GM12878 (cell line): ENCODE measurements at regions not wholly inside any gene's neighbourhood (a gene's known extent, or its start where the extent isn't known, plus 50 kb on each side); places are given as distances from the start of the nearest gene placed in this dataset.

Experiments used
- ATAC-seq: fragments of 200-7000 bp; cut with Tn5 transposase; 3 replicates; pipeline ENCODE4 v1.9.1; 2020; ENCODE audit warnings: mild to moderate bottlenecking, moderate library complexity
- BruUV-seq: library from RNA; stranded (reverse); fragments of 400-500 nt; replicated peaks from 2 replicates; lab custom pipeline; 2021; lab: Mats Ljungman, UMichigan
- CTCF ChIA-PET: fragments of 300-600 bp; sonication (Branson Sonifier 250); formaldehyde crosslinking; extraction: SDS; loops from one replicate; lab custom pipeline; 2021; ENCODE audit warnings: inconsistent platforms; lab: Yijun Ruan, JAX
- POLR2A ChIA-PET: fragments of 350-600 bp; formaldehyde crosslinking; extraction: SDS; loops from one replicate; lab custom pipeline; 2021; ENCODE audit warnings: inconsistent platforms; lab: Charles Lee
- RAD21 ChIA-PET: fragments of 300-600 bp; sonication (Branson Sonifier 250); formaldehyde crosslinking; loops from one replicate; lab custom pipeline; 2023; ENCODE audit warnings: antibody characterized with exemption; ENCODE audit not compliant: unreplicated experiment; lab: Charles Lee
- SMC1A ChIA-PET: fragments of 300-600 bp; sonication (Branson Sonifier 250); formaldehyde crosslinking; loops from one replicate; lab custom pipeline; 2023; ENCODE audit not compliant: unreplicated experiment, uncharacterized antibody; lab: Charles Lee
- DNase-seq: peaks from one replicate; pipeline ENCODE4 v3.0.0-alpha.2; 2011; ENCODE audit warnings: low read depth, low spot score
- FAIRE-seq: peaks from 3 replicates; lab custom pipeline; 2011; peaks lifted over from hg19 to GRCh38; lab: Jason Lieb, UNC
- H2AFZ ChIP-seq: 2 replicates; pipeline ENCODE4 v1.6.0; 2011; ENCODE audit warnings: low read depth, low read length, control low read depth; ENCODE audit not compliant: control insufficient read depth
- H3K27ac ChIP-seq: 2 replicates; pipeline ENCODE4 v1.5.1; 2011; ENCODE audit warnings: control low read depth; ENCODE audit not compliant: control insufficient read depth, insufficient read depth
- H3K27me3 ChIP-seq, 2 experiments: replicated peaks in 1 of 2; 2 replicates each; pipeline versions ENCODE4 v1.6.0 to v1.6.1; 2011; ENCODE audit warnings: low read length in 1 of 2; ENCODE audit not compliant: control insufficient read depth in 2 of 2, insufficient read depth in 2 of 2
- H3K36me3 ChIP-seq, 2 experiments: 2 replicates each; pipeline ENCODE4 v1.5.1; 2011; ENCODE audit warnings: low read length in 1 of 2; ENCODE audit not compliant: control insufficient read depth in 2 of 2, insufficient read depth in 2 of 2
- H3K4me1 ChIP-seq: 2 replicates; pipeline ENCODE4 v1.6.1; 2011; ENCODE audit warnings: mild to moderate bottlenecking, low read length, moderate library complexity, mixed read lengths; ENCODE audit not compliant: control insufficient read depth, insufficient read depth
- H3K4me2 ChIP-seq: 2 replicates; pipeline ENCODE4 v1.6.0; 2011; ENCODE audit warnings: control low read depth; ENCODE audit not compliant: control insufficient read depth, insufficient read depth
- H3K4me3 ChIP-seq: fragments of 200-600 bp; sonication (generic); 2 replicates; pipeline ENCODE4 v1.5.1; 2016
- H3K79me2 ChIP-seq: 2 replicates; pipeline ENCODE4 v1.6.0; 2011; ENCODE audit warnings: low read length; ENCODE audit not compliant: control insufficient read depth, insufficient read depth
- H3K9ac ChIP-seq: 2 replicates; pipeline ENCODE4 v1.8.0; 2011; ENCODE audit warnings: low read length, control low read depth, mixed read lengths; ENCODE audit not compliant: control insufficient read depth, insufficient read depth
- H3K9me3 ChIP-seq: replicated peaks from 3 replicates; pipeline ENCODE4 v1.5.1; 2011; ENCODE audit warnings: mild to moderate bottlenecking, low read length; ENCODE audit not compliant: control insufficient read depth, insufficient read depth
- H4K20me1 ChIP-seq: 2 replicates; pipeline ENCODE4 v1.6.0; 2011; ENCODE audit not compliant: control insufficient read depth, insufficient read depth
- BHLHE40 ChIP-seq, 2 experiments: fragments of 450-650 bp in 1 of 2; IDR thresholded peaks; 2 replicates each; pipeline ENCODE4 v1.6.1; 2011 to 2017; ENCODE audit warnings: low read depth in 2 of 2, borderline replicate concordance in 1 of 2, improper control_type of control experiment in 1 of 2, low read length in 1 of 2, mild to moderate bottlenecking in 1 of 2
- CHD2 ChIP-seq: IDR thresholded peaks from 2 replicates; pipeline ENCODE4 v1.6.1; 2011; ENCODE audit warnings: low read depth, low read length, improper control_type of control experiment, borderline replicate concordance
- CTCF ChIP-seq, 3 experiments: IDR thresholded peaks in 2 of 3; conservative IDR thresholded peaks in 1 of 3; 2 replicates each; pipeline ENCODE4 v1.5.1; 2011; ENCODE audit warnings: low read depth in 3 of 3, low read length in 3 of 3, mild to moderate bottlenecking in 3 of 3, control low read depth in 2 of 3, moderate library complexity in 2 of 3, inconsistent platforms in 1 of 3, mixed read lengths in 1 of 3; ENCODE audit not compliant: control insufficient read depth in 2 of 3, insufficient read depth in 1 of 3; ENCODE audit errors: extremely low read depth in 1 of 3
- FOXK2 ChIP-seq: fragments of 450-650 bp; IDR thresholded peaks from 2 replicates; pipeline ENCODE4 v1.6.1; 2017; ENCODE audit warnings: mild to moderate bottlenecking, moderate library complexity
- HDAC6 ChIP-seq: fragments of 200-600 bp; sonication (generic); IDR thresholded peaks from one replicate; pipeline ENCODE4 v1.8.0; 2017; ENCODE audit warnings: antibody characterized with exemption; ENCODE audit not compliant: unreplicated experiment
- LARP7 ChIP-seq: fragments of 450-650 bp; IDR thresholded peaks from 2 replicates; pipeline ENCODE4 v1.6.1; 2017; ENCODE audit warnings: mild to moderate bottlenecking
- MEF2A ChIP-seq: IDR thresholded peaks from 2 replicates; pipeline ENCODE4 v1.6.1; 2011; ENCODE audit warnings: low read depth, mild to moderate bottlenecking, low read length, moderate library complexity; ENCODE audit not compliant: insufficient read depth
- MXI1 ChIP-seq: fragments of 150-350 bp; IDR thresholded peaks from 2 replicates; pipeline ENCODE4 v1.6.1; 2011; ENCODE audit warnings: low read depth, mild to moderate bottlenecking, inconsistent platforms, low read length, improper control_type of control experiment
- PAX8 ChIP-seq: fragments of 450-650 bp; IDR thresholded peaks from 2 replicates; pipeline ENCODE4 v1.6.1; 2017; ENCODE audit warnings: mild to moderate bottlenecking, moderate library complexity
- TCF7 ChIP-seq: IDR thresholded peaks from 2 replicates; pipeline ENCODE4 v1.6.1; 2014; ENCODE audit warnings: antibody characterized with exemption, borderline replicate concordance
- ZNF274 ChIP-seq: IDR thresholded peaks from one replicate; pipeline ENCODE4 v1.8.0; 2011; ENCODE audit not compliant: insufficient read length, insufficient read depth
- ZNF622 ChIP-seq: fragments of 450-650 bp; IDR thresholded peaks from 2 replicates; pipeline ENCODE4 v1.6.1; 2017; ENCODE audit warnings: mild to moderate bottlenecking, inconsistent platforms
- WGBS: methylation state at CpG from one replicate; pipeline ENCODE4 v1.1.6; 2016; ENCODE audit warnings: low lambda C conversion rate; ENCODE audit not compliant: insufficient replicate concordance, insufficient coverage; ENCODE audit errors: missing lambda C conversion rate; 5-methylcytosine and 5-hydroxymethylcytosine counted together
- in situ Hi-C: fragments of 300-500 bp; cut with MboI; formaldehyde crosslinking; loops from 9 replicates; pipeline ENCODE4 v1.14.3; 2018; ENCODE audit warnings: mixed read lengths
- intact Hi-C: fragments of 100-400 bp; cut with micrococcal nuclease; formaldehyde crosslinking; loops from one replicate; pipeline ENCODE4 v1.14.2; 2022; ENCODE audit not compliant: unreplicated experiment
- TF ChIP-seq, protein P1 (sequence below): fragments of 450-650 bp; IDR thresholded peaks from 2 replicates; pipeline ENCODE4 v1.6.1; 2017; ENCODE audit warnings: mild to moderate bottlenecking, moderate library complexity
- TF ChIP-seq, protein P2 (sequence below): fragments of 450-650 bp; IDR thresholded peaks from 2 replicates; pipeline ENCODE4 v1.6.1; 2017; ENCODE audit warnings: antibody characterized with exemption, mild to moderate bottlenecking, moderate library complexity

DNA sequence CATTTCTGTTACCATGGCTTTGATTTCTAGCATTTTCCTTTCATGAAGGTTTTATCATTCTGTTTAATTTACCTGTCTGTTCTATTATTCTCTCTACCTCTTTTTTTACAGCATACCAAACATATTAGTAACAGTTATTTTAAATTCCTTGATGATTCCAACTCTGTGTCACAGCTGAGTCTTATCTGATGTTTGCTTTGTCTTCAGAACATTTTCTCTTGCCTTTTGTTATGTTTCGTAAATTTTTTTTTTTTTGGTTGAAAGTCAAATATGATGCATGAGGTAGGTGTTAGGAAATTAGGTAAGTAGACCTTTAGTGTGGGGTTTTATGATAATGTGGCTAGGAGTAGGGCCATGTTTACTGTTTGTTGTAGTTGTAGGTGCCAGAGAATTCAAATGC, 496.4 kb downstream of the FOXG1 start (continued):
- TF ChIP-seq MXI1, result no peak
- no peak for TF ChIP-seq CHD2
- no peak for TF ChIP-seq ZNF622
- TF ChIP-seq BHLHE40 (IDR thresholded peaks at IDR 0.05; ENCODE audit: borderline replicate concordance in 1 of 2, low read depth in 2 of 2, low read length in 1 of 2), result no peak
- TF ChIP-seq PAX8, result no peak
- TF ChIP-seq CTCF (IDR thresholded peaks at IDR 0.05 in 2 of 3, conservative IDR thresholded peaks at IDR 0.05 in 1 of 3; ENCODE audit: control insufficient read depth in 2 of 3, extremely low read depth in 1 of 3, insufficient read depth in 1 of 3, low read depth in 3 of 3, low read length in 3 of 3), result no peak

DNA sequence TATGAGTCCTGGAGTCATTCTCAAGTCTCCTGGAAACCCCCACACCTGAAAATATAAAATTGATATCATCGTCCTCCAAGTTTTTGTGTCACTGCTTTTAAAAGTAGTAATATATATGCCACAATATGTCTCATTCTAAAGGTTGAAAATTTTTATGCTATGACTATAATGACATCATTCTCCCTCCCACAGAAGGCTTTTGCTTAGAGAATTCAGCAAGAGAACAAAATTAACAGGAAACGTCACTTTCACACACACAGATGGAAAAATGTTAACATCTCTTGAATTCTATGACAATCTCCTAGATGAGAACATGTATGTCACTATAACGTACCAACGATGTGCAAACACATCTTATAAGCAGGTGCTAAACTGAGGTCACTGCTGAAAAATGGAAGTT, 498.3 kb downstream of the FOXG1 start:
- WGBS, result 7% methylated on average over 4 of the region's 4 CpGs
- FAIRE-seq (no peak), ATAC-seq (no peak), DNase-seq (no peak)
- Histone ChIP-seq H3K9me3 (no peaks in the 10 kb centered on the region), H3K27me3 (no peaks in the 10 kb centered on the region), H3K9ac (no peak overlapping the region), H3K36me3 (no peaks in the 10 kb centered on the region), H3K79me2 (no peaks in the 10 kb centered on the region), H3K4me1 (no peaks in the 10 kb centered on the region), H4K20me1 (no peaks in the 10 kb centered on the region), H2AFZ (no peak overlapping the region), H3K27ac (no peak overlapping the region), H3K4me3 (no peak overlapping the region), H3K4me2 (no peak overlapping the region)
- TF ChIP-seq HDAC6, result no peak
- TF ChIP-seq FOXK2, result no peak
- TF ChIP-seq MEF2A, result no peak
- TF ChIP-seq, protein P1, sequence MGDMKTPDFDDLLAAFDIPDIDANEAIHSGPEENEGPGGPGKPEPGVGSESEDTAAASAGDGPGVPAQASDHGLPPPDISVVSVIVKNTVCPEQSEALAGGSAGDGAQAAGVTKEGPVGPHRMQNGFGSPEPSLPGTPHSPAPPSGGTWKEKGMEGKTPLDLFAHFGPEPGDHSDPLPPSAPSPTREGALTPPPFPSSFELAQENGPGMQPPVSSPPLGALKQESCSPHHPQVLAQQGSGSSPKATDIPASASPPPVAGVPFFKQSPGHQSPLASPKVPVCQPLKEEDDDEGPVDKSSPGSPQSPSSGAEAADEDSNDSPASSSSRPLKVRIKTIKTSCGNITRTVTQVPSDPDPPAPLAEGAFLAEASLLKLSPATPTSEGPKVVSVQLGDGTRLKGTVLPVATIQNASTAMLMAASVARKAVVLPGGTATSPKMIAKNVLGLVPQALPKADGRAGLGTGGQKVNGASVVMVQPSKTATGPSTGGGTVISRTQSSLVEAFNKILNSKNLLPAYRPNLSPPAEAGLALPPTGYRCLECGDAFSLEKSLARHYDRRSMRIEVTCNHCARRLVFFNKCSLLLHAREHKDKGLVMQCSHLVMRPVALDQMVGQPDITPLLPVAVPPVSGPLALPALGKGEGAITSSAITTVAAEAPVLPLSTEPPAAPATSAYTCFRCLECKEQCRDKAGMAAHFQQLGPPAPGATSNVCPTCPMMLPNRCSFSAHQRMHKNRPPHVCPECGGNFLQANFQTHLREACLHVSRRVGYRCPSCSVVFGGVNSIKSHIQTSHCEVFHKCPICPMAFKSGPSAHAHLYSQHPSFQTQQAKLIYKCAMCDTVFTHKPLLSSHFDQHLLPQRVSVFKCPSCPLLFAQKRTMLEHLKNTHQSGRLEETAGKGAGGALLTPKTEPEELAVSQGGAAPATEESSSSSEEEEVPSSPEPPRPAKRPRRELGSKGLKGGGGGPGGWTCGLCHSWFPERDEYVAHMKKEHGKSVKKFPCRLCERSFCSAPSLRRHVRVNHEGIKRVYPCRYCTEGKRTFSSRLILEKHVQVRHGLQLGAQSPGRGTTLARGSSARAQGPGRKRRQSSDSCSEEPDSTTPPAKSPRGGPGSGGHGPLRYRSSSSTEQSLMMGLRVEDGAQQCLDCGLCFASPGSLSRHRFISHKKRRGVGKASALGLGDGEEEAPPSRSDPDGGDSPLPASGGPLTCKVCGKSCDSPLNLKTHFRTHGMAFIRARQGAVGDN, result no peak
- TF ChIP-seq ZNF274, result no peak
- no peak for TF ChIP-seq LARP7
- TF ChIP-seq, protein P2, sequence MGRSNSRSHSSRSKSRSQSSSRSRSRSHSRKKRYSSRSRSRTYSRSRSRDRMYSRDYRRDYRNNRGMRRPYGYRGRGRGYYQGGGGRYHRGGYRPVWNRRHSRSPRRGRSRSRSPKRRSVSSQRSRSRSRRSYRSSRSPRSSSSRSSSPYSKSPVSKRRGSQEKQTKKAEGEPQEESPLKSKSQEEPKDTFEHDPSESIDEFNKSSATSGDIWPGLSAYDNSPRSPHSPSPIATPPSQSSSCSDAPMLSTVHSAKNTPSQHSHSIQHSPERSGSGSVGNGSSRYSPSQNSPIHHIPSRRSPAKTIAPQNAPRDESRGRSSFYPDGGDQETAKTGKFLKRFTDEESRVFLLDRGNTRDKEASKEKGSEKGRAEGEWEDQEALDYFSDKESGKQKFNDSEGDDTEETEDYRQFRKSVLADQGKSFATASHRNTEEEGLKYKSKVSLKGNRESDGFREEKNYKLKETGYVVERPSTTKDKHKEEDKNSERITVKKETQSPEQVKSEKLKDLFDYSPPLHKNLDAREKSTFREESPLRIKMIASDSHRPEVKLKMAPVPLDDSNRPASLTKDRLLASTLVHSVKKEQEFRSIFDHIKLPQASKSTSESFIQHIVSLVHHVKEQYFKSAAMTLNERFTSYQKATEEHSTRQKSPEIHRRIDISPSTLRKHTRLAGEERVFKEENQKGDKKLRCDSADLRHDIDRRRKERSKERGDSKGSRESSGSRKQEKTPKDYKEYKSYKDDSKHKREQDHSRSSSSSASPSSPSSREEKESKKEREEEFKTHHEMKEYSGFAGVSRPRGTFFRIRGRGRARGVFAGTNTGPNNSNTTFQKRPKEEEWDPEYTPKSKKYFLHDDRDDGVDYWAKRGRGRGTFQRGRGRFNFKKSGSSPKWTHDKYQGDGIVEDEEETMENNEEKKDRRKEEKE, result no peak
- no peak for TF ChIP-seq TCF7
- RAD21 ChIA-PET, result no interaction called here
- CTCF ChIA-PET, result no interaction called here
- BruUV-seq, result no TSS peak
- SMC1A ChIA-PET, result no interaction called here
- POLR2A ChIA-PET, result no interaction called here
- intact Hi-C loops (no loop called here), in situ Hi-C loops (no loop called here)
